GM19240 (cell line): ENCODE measurements at regions not wholly inside any gene's neighbourhood (a gene's known extent, or its start where the extent isn't known, plus 50 kb on each side); places are given as distances from the start of the nearest gene placed in this dataset.
"Not testable (repeated sequence)": the region's sequence is repeated elsewhere in the genome, so short reads cannot be mapped to it uniquely, and the experiment has no call there.

Experiments used
- DNase-seq: peaks from one replicate; pipeline ENCODE4 v3.0.0; 2011; ENCODE audit warnings: low spot score; ENCODE audit not compliant: insufficient read length

- DNase-seq = no peak
Measured at GRCh38 chr2:8552293-8552801, 129.5 kb upstream of the ID2 start.

- no peak for DNase-seq
Measured at GRCh38 chr2:8553643-8554042, 128.2 kb upstream of the ID2 start.

GRCh38 chr2:8554296-8554806, 127.5 kb upstream of the ID2 start:
- no peak for DNase-seq

GRCh38 chr2:8555543-8555942, 126.3 kb upstream of the ID2 start:
- no peak for DNase-seq

- DNase-seq = no peak
Measured at GRCh38 chr2:8558096-8558495, 123.8 kb upstream of the ID2 start.

- no peak for DNase-seq
Measured at GRCh38 chr2:8558956-8559355, 122.9 kb upstream of the ID2 start.

- no peak for DNase-seq
Measured at GRCh38 chr2:8559805-8560204, 122.1 kb upstream of the ID2 start.

GRCh38 chr2:8561692-8562091, 120.2 kb upstream of the ID2 start:
- DNase-seq = not testable (repeated sequence)

- no peak for DNase-seq
Measured at GRCh38 chr2:8563814-8564474, 117.9 kb upstream of the ID2 start.

- DNase-seq = no peak
Measured at GRCh38 chr2:8564475-8564874, 117.4 kb upstream of the ID2 start.

GRCh38 chr2:8565399-8566154, 116.3 kb upstream of the ID2 start:
- no peak for DNase-seq

- no peak for DNase-seq
Measured at GRCh38 chr2:8566155-8566670, 115.6 kb upstream of the ID2 start.

GRCh38 chr2:8566774-8567468, 114.9 kb upstream of the ID2 start:
- DNase-seq = no peak

- DNase-seq = no peak
Measured at GRCh38 chr2:8567469-8568260, 114.2 kb upstream of the ID2 start.

GRCh38 chr2:8568543-8569302, 113.1 kb upstream of the ID2 start:
- no peak for DNase-seq

- DNase-seq = no peak
Measured at GRCh38 chr2:8569332-8569930, 112.4 kb upstream of the ID2 start.

- DNase-seq = no peak
Measured at GRCh38 chr2:8570637-8571036, 111.2 kb upstream of the ID2 start.

GRCh38 chr2:8571301-8571791, 110.5 kb upstream of the ID2 start:
- DNase-seq = no peak

GRCh38 chr2:8571792-8572499, 109.9 kb upstream of the ID2 start:
- no peak for DNase-seq
